ENCODE measurements at regions not wholly inside any gene's neighbourhood (a gene's known extent, or its start where the extent isn't known, plus 50 kb on each side); places are given as distances from the start of the nearest gene placed in this dataset.

- DNase-seq (ENCODE audit: insufficient read length, low spot score): no peak
- FAIRE-seq: no peak
Observed at GRCh38 chr18:10297086-10297485, 157.3 kb upstream of the APCDD1 start.

- DNase-seq (ENCODE audit: insufficient read length, low spot score) (no peak), FAIRE-seq (no peak)
Observed at GRCh38 chr18:10298346-10298745, 156.1 kb upstream of the APCDD1 start.

GRCh38 chr18:10299643-10300042, 154.8 kb upstream of the APCDD1 start:
- FAIRE-seq (no peak), DNase-seq (ENCODE audit: insufficient read length, low spot score) (no peak)

- DNase-seq (ENCODE audit: insufficient read length, low spot score): no peak
- no peak for FAIRE-seq
Observed at GRCh38 chr18:10300739-10301138, 153.7 kb upstream of the APCDD1 start.

- DNase-seq (ENCODE audit: insufficient read length, low spot score) (no peak), FAIRE-seq (no peak)
Observed at GRCh38 chr18:10301831-10302483, 152.5 kb upstream of the APCDD1 start.

- FAIRE-seq (no peak), DNase-seq (ENCODE audit: insufficient read length, low spot score) (no peak)
Observed at GRCh38 chr18:10303171-10303570, 151.3 kb upstream of the APCDD1 start.

GRCh38 chr18:10304853-10305252, 149.6 kb upstream of the APCDD1 start:
- FAIRE-seq (no peak), DNase-seq (ENCODE audit: insufficient read length, low spot score) (no peak)

GRCh38 chr18:10306779-10307178, 147.7 kb upstream of the APCDD1 start:
- FAIRE-seq (no peak), DNase-seq (ENCODE audit: insufficient read length, low spot score) (no peak)

GRCh38 chr18:10308154-10308553, 146.3 kb upstream of the APCDD1 start:
- no peak for DNase-seq (ENCODE audit: insufficient read length, low spot score)
- FAIRE-seq: no peak

GRCh38 chr18:10310626-10311025, 143.8 kb upstream of the APCDD1 start:
- FAIRE-seq (no peak), DNase-seq (ENCODE audit: insufficient read length, low spot score) (no peak)

- DNase-seq (ENCODE audit: insufficient read length, low spot score) (no peak), FAIRE-seq (no peak)
Observed at GRCh38 chr18:10312326-10313015, 142.0 kb upstream of the APCDD1 start.

- FAIRE-seq: no peak
Observed at GRCh38 chr18:10313016-10313342, 141.5 kb upstream of the APCDD1 start.

GRCh38 chr18:10314066-10314465, 140.4 kb upstream of the APCDD1 start:
- FAIRE-seq (no peak), DNase-seq (ENCODE audit: insufficient read length, low spot score) (no peak)

More at GRCh38 chr18:10313016-10313342, 141.5 kb upstream of the APCDD1 start:
- no peak for DNase-seq (ENCODE audit: insufficient read length, low spot score)

GRCh38 chr18:10315522-10315921, 138.9 kb upstream of the APCDD1 start:
- DNase-seq (ENCODE audit: insufficient read length, low spot score) (no peak), FAIRE-seq (no peak)

- FAIRE-seq (no peak), DNase-seq (ENCODE audit: insufficient read length, low spot score) (no peak)
Observed at GRCh38 chr18:10316778-10317177, 137.7 kb upstream of the APCDD1 start.

GRCh38 chr18:10317864-10318690, 136.4 kb upstream of the APCDD1 start:
- FAIRE-seq (no peak), DNase-seq (ENCODE audit: insufficient read length, low spot score) (no peak)

GRCh38 chr18:10318691-10318970, 135.8 kb upstream of the APCDD1 start:
- DNase-seq (ENCODE audit: insufficient read length, low spot score): no peak
- no peak for FAIRE-seq

GRCh38 chr18:10319026-10319425, 135.4 kb upstream of the APCDD1 start:
- DNase-seq (ENCODE audit: insufficient read length, low spot score) (no peak), FAIRE-seq (no peak)

- FAIRE-seq (no peak), DNase-seq (ENCODE audit: insufficient read length, low spot score) (no peak)
Observed at GRCh38 chr18:10319914-10320600, 134.4 kb upstream of the APCDD1 start.

GRCh38 chr18:10320791-10321190, 133.6 kb upstream of the APCDD1 start:
- DNase-seq (ENCODE audit: insufficient read length, low spot score) (no peak), FAIRE-seq (no peak)

GRCh38 chr18:10321576-10321975, 132.9 kb upstream of the APCDD1 start:
- FAIRE-seq (no peak), DNase-seq (ENCODE audit: insufficient read length, low spot score) (no peak)

Data from GM19239 (cell line).